ENCODE measurements at regions not wholly inside any gene's neighbourhood (a gene's known extent, or its start where the extent isn't known, plus 50 kb on each side); places are given as distances from the start of the nearest gene placed in this dataset.

GRCh38 chr5:56508249-56508648, 275.1 kb upstream of the ANKRD55 start:
- no peak for DNase-seq

GRCh38 chr5:56507351-56507930, 274.3 kb upstream of the ANKRD55 start:
- no peak for DNase-seq

- DNase-seq, result no peak
Measured at GRCh38 chr5:56506211-56506965, 273.3 kb upstream of the ANKRD55 start.

- no peak for DNase-seq
Measured at GRCh38 chr5:56503929-56504328, 270.8 kb upstream of the ANKRD55 start.

- no peak for DNase-seq
Measured at GRCh38 chr5:56501781-56502557, 268.8 kb upstream of the ANKRD55 start.

GRCh38 chr5:56499901-56500300, 266.8 kb upstream of the ANKRD55 start:
- DNase-seq, result no peak

GRCh38 chr5:56499491-56499890, 266.4 kb upstream of the ANKRD55 start:
- no peak for DNase-seq

- no peak for DNase-seq
Measured at GRCh38 chr5:56498759-56499395, 265.7 kb upstream of the ANKRD55 start.

GRCh38 chr5:56496581-56497063, 263.5 kb upstream of the ANKRD55 start:
- DNase-seq, result no peak

GRCh38 chr5:56494300-56494731, 261.2 kb upstream of the ANKRD55 start:
- DNase-seq, result no peak

- no peak for DNase-seq
Measured at GRCh38 chr5:56493766-56494165, 260.6 kb upstream of the ANKRD55 start.

GRCh38 chr5:56493308-56493707, 260.2 kb upstream of the ANKRD55 start:
- DNase-seq, result no peak

- DNase-seq, result no peak
Measured at GRCh38 chr5:56492812-56493211, 259.7 kb upstream of the ANKRD55 start.

- no peak for DNase-seq
Measured at GRCh38 chr5:56490971-56491468, 257.9 kb upstream of the ANKRD55 start.

- DNase-seq, result no peak
Measured at GRCh38 chr5:56489272-56489671, 256.1 kb upstream of the ANKRD55 start.

- DNase-seq, result no peak
Measured at GRCh38 chr5:56487528-56488115, 254.5 kb upstream of the ANKRD55 start.

- no peak for DNase-seq
Measured at GRCh38 chr5:56482363-56482762, 249.2 kb upstream of the ANKRD55 start.

- DNase-seq, result no peak
Measured at GRCh38 chr5:56481428-56482357, 248.6 kb upstream of the ANKRD55 start.

- peak; percentile 39 for DNase-seq
Measured at GRCh38 chr5:56480705-56481427, 247.7 kb upstream of the ANKRD55 start.

GRCh38 chr5:56480078-56480704, 247.1 kb upstream of the ANKRD55 start:
- DNase-seq, result no peak

All from activated CD4-positive, CD25-positive, alpha-beta regulatory T cell treated with anti-CD3 and anti-CD28 coated beads, Interleukin-2, amount 50 U/mL, for 72 hours (primary cell).